OCI-LY1 (cell line): ENCODE measurements at regions not wholly inside any gene's neighbourhood (a gene's known extent, or its start where the extent isn't known, plus 50 kb on each side); places are given as distances from the start of the nearest gene placed in this dataset.

ENCODE experiments used
- EZH2 ChIP-seq: fragments of 200-600 bp; sonication (generic), shearing (Covaris generic); IDR thresholded peaks from 2 replicates; pipeline ENCODE4 v1.8.0; 2017; ENCODE audit warnings: borderline replicate concordance, mixed run types, mild to moderate bottlenecking, antibody characterized with exemption, low read length, moderate library complexity, mixed read lengths
- TF ChIP-seq, protein P1 (sequence below): fragments of 200-600 bp; sonication (generic), shearing (Covaris generic); IDR thresholded peaks from 2 replicates; pipeline ENCODE4 v1.5.1; 2017; ENCODE audit warnings: mild to moderate bottlenecking, antibody characterized with exemption, low read length, moderate library complexity, mixed read lengths

DNA sequence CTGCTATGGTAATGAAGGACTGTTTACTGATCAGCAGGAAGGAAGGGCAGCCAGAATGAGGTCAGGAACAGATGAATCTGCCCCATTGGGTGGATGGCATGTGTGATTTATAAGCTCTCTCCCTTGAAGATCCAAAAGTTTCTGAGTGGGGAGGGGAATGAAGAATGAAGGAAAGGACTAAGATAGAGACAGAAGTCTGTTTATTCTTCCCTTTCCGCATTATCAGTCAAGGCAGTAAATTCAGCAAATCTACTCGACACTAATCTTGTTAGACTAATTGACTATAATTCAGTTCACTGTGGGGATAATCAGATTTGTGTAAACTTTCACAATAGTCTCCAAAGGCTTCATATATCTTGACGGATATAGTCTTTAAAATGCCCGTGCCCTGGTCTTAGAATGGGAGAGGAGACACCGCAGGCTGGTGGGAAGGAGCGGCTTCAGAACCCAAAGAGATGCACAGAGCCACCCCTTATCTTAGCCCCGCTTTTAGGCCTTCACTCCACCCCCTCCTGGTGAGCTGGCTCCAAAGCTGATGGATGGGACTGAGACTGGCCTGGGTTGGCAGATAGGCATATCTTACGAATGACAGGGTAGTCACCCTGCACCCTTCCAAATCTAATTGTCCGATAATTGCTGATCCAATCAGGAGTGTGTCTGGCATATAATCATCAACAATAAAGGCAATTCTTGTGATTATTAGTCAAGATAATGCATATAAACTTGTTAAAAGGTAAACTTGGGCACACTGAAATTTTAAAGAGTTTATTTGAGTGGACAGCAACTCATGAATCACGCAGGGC is 76.0 kb upstream of the PPM1J start:
- TF ChIP-seq, protein P1, sequence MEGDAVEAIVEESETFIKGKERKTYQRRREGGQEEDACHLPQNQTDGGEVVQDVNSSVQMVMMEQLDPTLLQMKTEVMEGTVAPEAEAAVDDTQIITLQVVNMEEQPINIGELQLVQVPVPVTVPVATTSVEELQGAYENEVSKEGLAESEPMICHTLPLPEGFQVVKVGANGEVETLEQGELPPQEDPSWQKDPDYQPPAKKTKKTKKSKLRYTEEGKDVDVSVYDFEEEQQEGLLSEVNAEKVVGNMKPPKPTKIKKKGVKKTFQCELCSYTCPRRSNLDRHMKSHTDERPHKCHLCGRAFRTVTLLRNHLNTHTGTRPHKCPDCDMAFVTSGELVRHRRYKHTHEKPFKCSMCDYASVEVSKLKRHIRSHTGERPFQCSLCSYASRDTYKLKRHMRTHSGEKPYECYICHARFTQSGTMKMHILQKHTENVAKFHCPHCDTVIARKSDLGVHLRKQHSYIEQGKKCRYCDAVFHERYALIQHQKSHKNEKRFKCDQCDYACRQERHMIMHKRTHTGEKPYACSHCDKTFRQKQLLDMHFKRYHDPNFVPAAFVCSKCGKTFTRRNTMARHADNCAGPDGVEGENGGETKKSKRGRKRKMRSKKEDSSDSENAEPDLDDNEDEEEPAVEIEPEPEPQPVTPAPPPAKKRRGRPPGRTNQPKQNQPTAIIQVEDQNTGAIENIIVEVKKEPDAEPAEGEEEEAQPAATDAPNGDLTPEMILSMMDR = no peak
- no peak for TF ChIP-seq EZH2
